H1 (cell line): ENCODE measurements at regions not wholly inside any gene's neighbourhood (a gene's known extent, or its start where the extent isn't known, plus 50 kb on each side); places are given as distances from the start of the nearest gene placed in this dataset.

Source experiments
- CTCF ChIA-PET: fragments of 300-600 bp; sonication (Branson Sonifier 250); formaldehyde crosslinking; loops from one replicate; lab custom pipeline; 2021; ENCODE audit not compliant: partially characterized antibody; lab: Charles Lee
- POLR2A ChIA-PET: fragments of 300-600 bp; sonication (Branson Sonifier 250); formaldehyde crosslinking; loops from one replicate; lab custom pipeline; 2021; ENCODE audit warnings: inconsistent platforms; ENCODE audit not compliant: partially characterized antibody; lab: Charles Lee
- DNase-seq, 2 experiments: peaks; one replicate each; pipeline versions ENCODE4 v3.0.0 to v3.0.0-alpha.2; 2010 to 2022; ENCODE audit warnings: low spot score in 2 of 2, low read depth in 1 of 2, mixed read lengths in 1 of 2
- FAIRE-seq: peaks from 2 replicates; lab custom pipeline; 2011; peaks lifted over from hg19 to GRCh38; lab: Jason Lieb, UNC
- H2AFZ ChIP-seq: 2 replicates; pipeline ENCODE4 v1.8.1; 2012; ENCODE audit warnings: low read length, inconsistent platforms
- H2AK5ac ChIP-seq: 2 replicates; pipeline ENCODE4 v1.6.1; 2013; ENCODE audit warnings: low read depth, low read length
- H2BK120ac ChIP-seq: replicated peaks from 2 replicates; pipeline ENCODE3; 2013; ENCODE audit warnings: low read depth, low read length, inconsistent platforms
- H2BK12ac ChIP-seq: 2 replicates; pipeline ENCODE4 v1.6.1; 2013; ENCODE audit warnings: low read depth, low read length
- H2BK15ac ChIP-seq: 2 replicates; pipeline ENCODE4 v1.6.1; 2013; ENCODE audit warnings: low read length
- H2BK20ac ChIP-seq: 2 replicates; pipeline ENCODE4 v1.6.1; 2013; ENCODE audit warnings: low read length
- H2BK5ac ChIP-seq: 2 replicates; pipeline ENCODE4 v1.6.1; 2013; ENCODE audit warnings: low read depth, low read length
- H3K14ac ChIP-seq: 2 replicates; pipeline ENCODE4 v1.6.1; 2013; ENCODE audit warnings: inconsistent platforms; ENCODE audit not compliant: insufficient read length
- H3K18ac ChIP-seq: 2 replicates; pipeline ENCODE4 v1.6.1; 2013; ENCODE audit warnings: low read length; ENCODE audit errors: extremely low read depth
- H3K23ac ChIP-seq: 2 replicates; pipeline ENCODE4 v1.6.1; 2013; ENCODE audit warnings: inconsistent platforms; ENCODE audit not compliant: insufficient read length
- H3K23me2 ChIP-seq: 2 replicates; pipeline ENCODE4 v1.6.1; 2013; ENCODE audit warnings: low read depth, low read length
- H3K27ac ChIP-seq: 2 replicates; pipeline ENCODE4 v1.6.1; 2011; ENCODE audit warnings: low read depth, low read length, inconsistent platforms
- H3K27me3 ChIP-seq, 4 experiments: replicated peaks in 1 of 4; 1 replicate in 1 of 4; 2 replicates in 3 of 4; pipeline versions ENCODE4 v1.6.1 to v1.8.1; 2011 to 2013; ENCODE audit warnings: low read length in 3 of 4, mild to moderate bottlenecking in 3 of 4, inconsistent platforms in 2 of 4, mixed read lengths in 2 of 4, moderate library complexity in 1 of 4; ENCODE audit not compliant: control insufficient read depth in 3 of 4, insufficient read depth in 3 of 4; ENCODE audit errors: extremely low read depth in 1 of 4
- H3K36me3 ChIP-seq, 4 experiments: 2 replicates each; pipeline versions ENCODE4 v1.6.1 to v1.8.1; 2011 to 2013; ENCODE audit warnings: mild to moderate bottlenecking in 4 of 4, low read length in 3 of 4, moderate library complexity in 2 of 4, control low read depth in 1 of 4, inconsistent platforms in 1 of 4; ENCODE audit not compliant: insufficient read depth in 4 of 4, control insufficient read depth in 2 of 4
- H3K4ac ChIP-seq: replicated peaks from 2 replicates; pipeline ENCODE3; 2013; ENCODE audit warnings: low read length, low read depth, mixed read lengths, inconsistent platforms; ENCODE audit not compliant: insufficient read length
- H3K4me1 ChIP-seq, 4 experiments: replicated peaks in 1 of 4; 1 replicate in 1 of 4; 2 replicates in 3 of 4; pipeline versions ENCODE4 v1.6.1 to v1.8.1; 2011 to 2013; ENCODE audit warnings: low read length in 3 of 4, inconsistent platforms in 2 of 4, mixed read lengths in 1 of 4; ENCODE audit not compliant: insufficient read depth in 4 of 4, control insufficient read depth in 3 of 4
- H3K4me2 ChIP-seq, 2 experiments: 2 replicates each; pipeline versions ENCODE4 v1.6.1 to v1.8.1; 2011 to 2013; ENCODE audit warnings: low read depth in 2 of 2, low read length in 2 of 2, control low read depth in 1 of 2, inconsistent platforms in 1 of 2, mild to moderate bottlenecking in 1 of 2; ENCODE audit not compliant: insufficient read depth in 1 of 2
- H3K4me3 ChIP-seq, 4 experiments: fragments of 200-600, 300-600 bp in 1 of 4; sonication (generic), shearing (Covaris generic), sonication (Bioruptor Twin) in 1 of 4; 2 replicates each; pipeline versions ENCODE4 v1.5.1 to v1.8.1; 2011 to 2016; ENCODE audit warnings: low read length in 4 of 4, low read depth in 3 of 4, control low read depth in 2 of 4, inconsistent platforms in 2 of 4, mild to moderate bottlenecking in 2 of 4, mixed read lengths in 1 of 4, moderate library complexity in 1 of 4; ENCODE audit not compliant: insufficient read depth in 2 of 4; ENCODE audit errors: extremely low read depth in 1 of 4
- H3K56ac ChIP-seq: replicated peaks from 2 replicates; pipeline ENCODE3; 2013; ENCODE audit warnings: low read depth, mild to moderate bottlenecking, mixed read lengths, low read length, inconsistent platforms; ENCODE audit not compliant: insufficient read length
- H3K79me1 ChIP-seq: 2 replicates; pipeline ENCODE4 v1.6.1; 2013; ENCODE audit warnings: low read depth, low read length, control low read depth
- H3K79me2 ChIP-seq, 2 experiments: 2 replicates each; pipeline versions ENCODE4 v1.6.1 to v1.8.1; 2012 to 2013; ENCODE audit warnings: low read length in 2 of 2, mild to moderate bottlenecking in 2 of 2, inconsistent platforms in 1 of 2; ENCODE audit not compliant: insufficient read depth in 2 of 2, control insufficient read depth in 1 of 2
- H3K9ac ChIP-seq, 4 experiments: replicated peaks in 1 of 4; 1 replicate in 1 of 4; 2 replicates in 3 of 4; pipeline versions ENCODE4 v1.6.1 to v1.8.1; 2011 to 2013; ENCODE audit warnings: low read depth in 3 of 4, low read length in 3 of 4, control low read depth in 2 of 4, mild to moderate bottlenecking in 2 of 4, moderate library complexity in 2 of 4, inconsistent platforms in 1 of 4; ENCODE audit errors: extremely low read depth in 1 of 4
- H3K9me3 ChIP-seq, 2 experiments: 2 replicates each; pipeline versions ENCODE4 v1.6.1 to v1.8.1; 2012 to 2013; ENCODE audit warnings: mild to moderate bottlenecking in 2 of 2, moderate library complexity in 2 of 2, control low read depth in 1 of 2, inconsistent platforms in 1 of 2, low read depth in 1 of 2, low read length in 1 of 2, mixed read lengths in 1 of 2; ENCODE audit not compliant: insufficient read depth in 2 of 2
- H4K20me1 ChIP-seq, 2 experiments: replicated peaks in 1 of 2; 2 replicates each; pipeline versions ENCODE3 to v1.8.1; 2011 to 2013; ENCODE audit warnings: inconsistent platforms in 2 of 2, low read length in 2 of 2, mild to moderate bottlenecking in 1 of 2; ENCODE audit not compliant: insufficient read depth in 2 of 2, control insufficient read depth in 1 of 2
- H4K5ac ChIP-seq: 2 replicates; pipeline ENCODE4 v1.6.1; 2013; ENCODE audit warnings: low read length, low read depth, mixed read lengths, inconsistent platforms; ENCODE audit not compliant: insufficient read length
- H4K8ac ChIP-seq: 2 replicates; pipeline ENCODE4 v1.8.0; 2013; ENCODE audit warnings: mild to moderate bottlenecking, moderate library complexity, low read length, inconsistent platforms; ENCODE audit not compliant: insufficient read depth; ENCODE audit errors: extremely low read depth
- H4K91ac ChIP-seq: replicated peaks from 2 replicates; pipeline ENCODE3; 2013; ENCODE audit warnings: low read length, mixed read lengths, inconsistent platforms; ENCODE audit not compliant: insufficient read length
- MAX ChIP-seq: IDR thresholded peaks from 2 replicates; pipeline ENCODE4 v1.6.1; 2012; ENCODE audit warnings: inconsistent platforms
- SP1 ChIP-seq: IDR thresholded peaks from 2 replicates; pipeline ENCODE4 v1.6.1; 2011; ENCODE audit warnings: low read depth, low read length
- WGBS, 2 experiments: shearing (Covaris generic) in 1 of 2; methylation state at CpG; one replicate each; pipeline versions ENCODE4 v1.1.6 to v1.1.7; 2013 to 2015; ENCODE audit warnings: low lambda C conversion rate in 2 of 2, mixed read lengths in 2 of 2, inconsistent platforms in 1 of 2, low coverage in 1 of 2, missing lambda C conversion rate in 1 of 2; ENCODE audit not compliant: insufficient replicate concordance in 2 of 2, insufficient coverage in 1 of 2, insufficient read length in 1 of 2; ENCODE audit errors: extremely low coverage in 1 of 2, missing lambda C conversion rate in 1 of 2; 5-methylcytosine and 5-hydroxymethylcytosine counted together

GRCh38 chr10:78170026-78170475 is 136.4 kb downstream of the RPS24 start:
- peaks cover 4 to 13% (median 8%) of the 10 kb centered on the region in 4 experiments for H3K4me1 ChIP-seq
- no peak overlapping the region for H2AK5ac ChIP-seq
- POLR2A ChIA-PET = interaction anchor here (1.1 to 2.1 kb wide), 2 partner anchors 9 to 133 kb away, joined by 3 to 4 read pairs; no protein-coding TSS in a partner anchor
- no peaks in the 10 kb centered on the region for H3K27me3 ChIP-seq
- H3K23me2 ChIP-seq = no peaks in the 10 kb centered on the region
- H3K9me3 ChIP-seq = no peaks in the 10 kb centered on the region
- no peak overlapping the region for H3K14ac ChIP-seq
- H3K23ac ChIP-seq = no peak overlapping the region
- no peak overlapping the region for H3K27ac ChIP-seq
- H3K36me3 ChIP-seq = no peaks in the 10 kb centered on the region
- H3K4ac ChIP-seq = no peak overlapping the region
- no peak overlapping the region for H3K9ac ChIP-seq
- no peak overlapping the region for H4K5ac ChIP-seq
- no peak overlapping the region for H2BK5ac ChIP-seq
- no peak overlapping the region for H3K4me2 ChIP-seq
- H4K20me1 ChIP-seq = no peaks in the 10 kb centered on the region
- H2BK120ac ChIP-seq = no peak overlapping the region
- no peak overlapping the region for H2BK12ac ChIP-seq
- WGBS, 2 experiments = 88% methylated on average over 3 of the region's 3 CpGs; no CpG with 5 or more reads in 1 of the 2 experiments
- H3K56ac ChIP-seq = no peak overlapping the region
- peak overlapping the region; percentile 63; the same call in 1 of the 2 replicates for H2BK20ac ChIP-seq
- DNase-seq (no peak), FAIRE-seq (no peak)
- no peak overlapping the region for H2AFZ ChIP-seq
- CTCF ChIA-PET = interaction anchor here (0.6 to 7.9 kb wide), 4 partner anchors 60 to 602 kb away, joined by 3 to 80 read pairs (median 4); no protein-coding TSS in a partner anchor
- no peak overlapping the region for H4K91ac ChIP-seq
- H4K8ac ChIP-seq = no peak overlapping the region
- no peaks in the 10 kb centered on the region for H3K79me2 ChIP-seq
- no peak overlapping the region for H3K18ac ChIP-seq
- H3K4me3 ChIP-seq = no peak overlapping the region
- H2BK15ac ChIP-seq = no peak overlapping the region
- H3K79me1 ChIP-seq = no peaks in the 10 kb centered on the region
- TF ChIP-seq MAX (no peak), SP1 (no peak)
